Nucleus accumbens (tissue), 56 donors: ENCODE measurements at regions not wholly inside any gene's neighbourhood (a gene's known extent, or its start where the extent isn't known, plus 50 kb on each side); places are given as distances from the start of the nearest gene placed in this dataset.

ENCODE experiments used
- DNase-seq, 56 donors: peaks; one replicate each; lab custom pipeline; 2025; lab: John Stamatoyannopoulos, UW

DNA sequence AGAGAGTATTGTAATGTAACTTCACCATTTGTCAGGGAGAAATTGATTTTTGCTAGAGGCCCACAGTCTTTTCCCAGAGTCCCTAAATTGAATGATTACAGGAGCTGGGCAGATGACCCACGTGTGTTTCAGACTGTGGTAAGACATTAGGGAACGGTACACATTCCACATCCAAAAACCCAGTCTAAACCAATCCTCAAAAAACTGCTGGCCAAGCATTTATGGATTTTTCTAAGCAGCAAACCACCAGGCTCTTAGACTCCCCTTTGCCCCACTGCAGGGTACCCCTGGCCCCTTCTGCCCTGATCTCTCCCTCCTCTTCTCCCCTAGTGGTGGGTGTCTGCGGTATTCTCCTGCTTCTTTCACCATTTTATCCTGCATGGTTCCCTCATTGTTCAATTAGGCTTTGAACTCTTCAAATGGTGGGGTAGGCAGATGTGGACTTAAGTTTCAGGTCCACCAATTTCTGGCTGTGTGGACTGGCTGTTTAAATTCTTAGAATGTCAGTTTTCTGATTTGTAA lies 135.5 kb upstream of the SORCS3 start:
- DNase-seq = no peak

DNA sequence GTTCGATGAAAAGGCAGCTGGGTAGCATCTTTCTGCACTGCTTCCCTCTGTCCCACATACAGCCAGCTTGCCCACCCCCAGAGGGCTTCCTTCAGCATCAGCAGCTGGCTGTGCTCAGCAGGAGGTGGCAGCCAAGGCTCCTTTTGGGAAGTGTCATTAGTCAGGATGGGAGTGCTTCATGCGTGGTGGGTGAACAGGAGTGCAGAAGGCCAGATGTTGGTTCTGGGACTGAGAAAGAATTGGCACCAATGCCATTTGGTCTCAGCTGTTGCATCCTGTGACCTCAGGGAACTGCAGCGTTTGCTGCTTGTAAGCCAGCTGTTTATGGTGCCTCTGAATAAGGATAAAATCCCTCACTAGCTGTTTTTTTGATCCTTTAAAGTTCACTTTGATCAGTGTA lies 131.1 kb upstream of the SORCS3 start:
- no peak for DNase-seq

- no peak for DNase-seq
These were observed 130.4 kb upstream of the SORCS3 start for GRCh38 chr10:104510644-104511043.

GRCh38 chr10:104512800-104513199 lies 128.3 kb upstream of the SORCS3 start:
- no peak for DNase-seq

DNA sequence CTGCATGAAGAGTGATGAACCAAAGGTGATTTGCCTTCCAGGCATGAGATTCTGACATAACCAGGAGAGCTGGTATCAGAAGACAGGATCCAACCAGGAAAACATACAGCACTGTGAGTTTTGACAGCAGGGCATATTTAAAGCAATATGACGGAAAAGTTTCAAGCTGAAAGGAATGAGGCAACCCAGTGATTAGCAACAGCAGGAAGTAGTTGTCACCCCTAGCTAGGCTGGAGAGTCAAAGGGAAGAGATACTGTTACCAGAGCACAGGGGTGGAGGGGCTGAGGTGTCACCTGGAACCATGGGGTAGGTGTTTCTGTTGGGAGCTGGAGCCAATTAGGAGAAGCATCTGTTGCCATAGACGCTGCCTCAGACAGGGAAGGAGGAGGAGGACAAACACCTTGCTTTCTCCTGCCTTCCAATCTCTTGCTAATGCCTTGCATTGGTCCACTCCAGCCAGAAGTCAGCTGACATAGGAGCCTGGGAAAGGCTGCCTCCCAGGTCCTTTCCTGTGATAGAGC lies 125.4 kb upstream of the SORCS3 start:
- DNase-seq = peak in 6 of 56 donors; percentile 5 to 30 (median 7)

DNA sequence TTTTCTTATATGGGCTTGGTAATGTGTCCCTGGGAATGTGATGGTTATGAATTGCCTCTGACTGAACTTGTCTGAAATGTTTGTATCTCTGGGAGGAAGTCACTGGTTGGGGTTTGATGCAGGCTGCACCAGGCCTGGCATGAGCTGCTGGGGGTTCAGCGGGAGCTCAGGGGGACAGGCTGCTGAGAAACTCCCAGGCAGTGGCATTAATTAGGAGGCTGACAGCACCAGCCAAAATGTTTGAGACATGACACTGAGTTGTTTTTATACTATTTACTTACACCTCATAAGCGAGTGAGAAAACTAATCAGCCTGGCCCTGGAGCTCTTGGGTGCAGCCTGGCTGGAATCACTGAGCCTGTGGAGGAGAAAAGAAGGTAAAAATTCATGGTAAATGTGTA lies 124.1 kb upstream of the SORCS3 start:
- DNase-seq = no peak

- no peak for DNase-seq
These were observed 123.1 kb upstream of the SORCS3 start for GRCh38 chr10:104517946-104518345.

DNA sequence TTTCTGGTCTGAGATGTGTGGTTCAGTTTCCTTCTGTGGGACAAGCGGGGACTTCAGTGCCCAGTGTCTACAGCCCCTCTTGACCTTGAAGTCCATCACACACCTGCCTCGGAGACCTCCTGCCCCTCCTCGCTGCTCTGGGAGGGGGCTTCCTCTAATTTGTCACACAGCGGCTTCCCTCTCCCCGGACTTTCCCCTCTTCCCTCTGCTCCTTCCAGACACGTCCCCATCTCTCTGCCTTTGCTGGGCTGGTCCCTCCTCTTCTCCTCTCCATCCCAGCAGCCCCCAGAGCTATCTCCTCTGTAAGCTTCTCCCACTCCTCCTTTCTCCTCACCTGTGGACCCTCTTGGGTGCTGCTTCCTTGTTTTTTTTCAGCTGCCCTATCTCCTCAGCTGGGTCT lies 122.2 kb upstream of the SORCS3 start:
- DNase-seq = no peak

GRCh38 chr10:104520653-104521052 lies 120.4 kb upstream of the SORCS3 start:
- DNase-seq = no peak

GRCh38 chr10:104521901-104522694 lies 119.0 kb upstream of the SORCS3 start:
- DNase-seq = peak in 32 of 56 donors; percentile 4 to 65 (median 23)

- DNase-seq = no peak
These were observed 114.9 kb upstream of the SORCS3 start for GRCh38 chr10:104526188-104526587.

DNA sequence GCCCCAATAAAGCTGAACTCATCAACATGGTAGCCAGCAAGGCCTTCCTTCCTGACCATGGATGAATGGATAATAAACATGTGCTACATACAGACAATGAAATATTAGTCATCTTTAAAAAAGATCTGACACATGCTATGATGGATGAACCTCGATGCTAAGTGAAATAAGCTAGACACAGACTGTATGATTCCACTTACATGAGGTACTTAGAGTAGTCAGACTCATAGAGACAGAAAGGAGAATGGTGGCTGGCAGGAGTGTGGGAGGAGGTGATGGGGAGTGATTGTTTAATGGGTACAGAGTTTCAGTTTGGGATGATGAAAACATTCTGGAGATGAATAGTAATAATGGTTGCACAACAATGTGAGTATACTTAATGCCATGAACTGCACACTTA lies 114.1 kb upstream of the SORCS3 start:
- peak in 2 of 56 donors; percentile 15 to 23 for DNase-seq

- no peak for DNase-seq
These were observed 100.9 kb upstream of the SORCS3 start for GRCh38 chr10:104540181-104540580.

- DNase-seq = no peak
These were observed 99.3 kb upstream of the SORCS3 start for GRCh38 chr10:104541820-104542219.

DNA sequence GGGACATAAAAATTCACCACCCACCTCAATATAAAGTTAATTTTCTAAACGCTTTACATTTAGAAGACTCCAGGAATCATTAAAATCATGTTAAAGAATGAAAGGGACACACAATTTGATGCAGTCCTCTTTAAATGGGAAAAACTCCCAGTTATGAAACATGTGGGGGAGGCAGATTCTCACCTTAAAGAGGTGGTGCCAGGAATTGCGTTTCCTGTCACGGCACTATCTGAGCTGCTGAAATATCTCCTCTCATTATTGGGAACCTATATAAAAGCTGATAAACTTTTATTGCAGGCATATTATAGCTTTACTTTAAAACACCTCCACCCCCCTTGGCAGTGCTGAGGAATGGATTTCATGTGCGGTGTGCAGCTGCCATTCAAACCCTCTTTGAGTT lies 94.8 kb upstream of the SORCS3 start:
- no peak for DNase-seq

DNA sequence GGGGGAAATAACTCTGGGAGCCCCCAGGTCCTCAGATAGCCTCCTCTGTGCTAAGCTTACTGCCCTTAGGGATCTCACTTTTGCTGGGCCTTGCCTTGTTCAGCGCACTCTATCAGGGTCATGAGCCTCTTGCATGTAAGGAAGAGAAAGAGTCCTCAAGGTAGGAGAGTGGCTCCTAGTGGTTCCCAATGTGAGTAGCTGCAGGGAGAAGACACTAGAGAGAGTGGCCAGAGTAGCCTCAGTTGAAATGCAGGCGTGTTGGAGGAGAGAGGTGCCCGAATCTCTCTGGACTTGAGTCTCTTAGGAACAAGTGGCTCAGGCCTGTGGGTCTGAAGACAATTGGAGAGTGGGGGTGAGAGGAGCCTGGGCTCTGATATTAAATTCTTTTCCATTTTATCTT lies 94.3 kb upstream of the SORCS3 start:
- DNase-seq = no peak

DNA sequence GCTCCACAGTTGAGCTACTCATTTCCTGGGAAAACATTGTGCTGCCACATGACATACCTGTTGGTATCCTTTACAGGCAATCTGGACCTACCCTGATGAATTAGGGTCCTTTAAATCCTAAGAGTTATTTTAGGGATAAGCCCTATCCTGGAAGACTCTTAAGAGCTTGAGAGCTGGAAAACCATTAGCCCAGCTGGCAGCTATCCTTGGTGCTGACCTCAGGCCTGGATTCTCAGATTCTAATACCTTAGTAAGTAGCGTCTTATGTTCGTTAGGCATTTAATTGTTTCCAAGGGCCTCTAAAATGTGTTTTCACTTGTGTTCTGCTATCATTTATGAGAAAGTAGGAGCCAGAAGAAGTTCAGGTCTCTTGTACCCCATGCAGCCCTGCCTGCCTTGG lies 93.0 kb upstream of the SORCS3 start:
- DNase-seq = no peak

DNA sequence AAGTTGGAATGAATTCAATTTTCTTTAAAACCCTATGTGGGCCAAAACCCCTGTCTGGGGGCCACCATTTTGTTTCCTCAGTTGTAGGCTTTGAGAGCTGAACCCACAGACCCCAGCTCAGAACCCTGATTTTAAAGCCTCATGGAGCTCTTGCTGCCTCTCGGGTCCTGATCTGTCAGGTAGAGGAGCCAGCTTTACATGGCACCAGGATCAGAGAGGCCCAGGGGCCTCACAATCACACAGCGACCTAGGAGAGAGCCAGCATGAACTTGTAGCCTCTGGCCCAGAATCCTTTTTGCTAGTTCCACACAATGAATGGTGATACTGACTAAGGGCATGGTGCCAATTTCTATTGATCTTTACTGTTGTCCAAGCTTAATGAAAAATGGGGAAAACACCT lies 84.3 kb upstream of the SORCS3 start:
- no peak for DNase-seq

- DNase-seq = no peak
These were observed 83.1 kb upstream of the SORCS3 start for GRCh38 chr10:104557966-104558365.

DNA sequence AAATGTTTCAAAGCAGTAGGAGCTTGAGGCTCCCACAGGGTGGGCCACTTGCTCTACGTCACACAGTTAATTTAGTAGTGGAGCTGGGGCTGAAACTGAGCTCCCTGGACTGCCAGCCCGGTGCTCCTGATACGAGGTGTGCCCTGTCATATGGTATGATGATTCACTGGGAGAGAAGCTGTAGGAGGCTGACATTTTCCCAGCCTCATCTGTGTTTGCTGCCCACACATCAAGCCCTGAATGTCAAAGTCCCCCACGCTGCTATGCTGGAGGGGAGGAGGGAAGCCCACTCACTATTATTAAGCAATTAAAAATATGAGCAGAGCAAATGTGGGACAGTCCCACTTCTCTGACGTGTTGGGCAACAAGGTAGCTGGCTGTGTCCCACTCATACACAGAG lies 81.2 kb upstream of the SORCS3 start:
- peak in 30 of 56 donors; percentile 8 to 79 (median 43) for DNase-seq

DNA sequence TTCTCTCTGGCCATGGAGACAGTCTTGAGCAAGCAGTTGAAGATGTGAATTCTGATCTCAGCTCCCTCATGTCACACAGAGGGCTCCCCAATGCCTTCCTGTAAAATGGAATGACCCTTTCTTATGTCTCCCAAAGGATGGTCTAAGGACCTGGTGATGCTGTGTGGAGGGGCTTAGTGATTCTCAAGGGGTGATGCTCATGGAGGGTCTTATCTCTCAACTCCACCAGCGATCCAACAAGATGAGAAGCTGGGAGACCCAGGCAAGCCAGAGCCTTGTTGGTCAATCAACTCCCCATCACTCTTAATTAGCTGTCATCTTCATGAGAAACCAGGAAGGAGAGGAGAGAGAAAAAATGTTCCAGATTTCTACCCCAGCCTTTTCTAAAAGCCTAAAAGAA lies 78.0 kb upstream of the SORCS3 start:
- no peak for DNase-seq

DNA sequence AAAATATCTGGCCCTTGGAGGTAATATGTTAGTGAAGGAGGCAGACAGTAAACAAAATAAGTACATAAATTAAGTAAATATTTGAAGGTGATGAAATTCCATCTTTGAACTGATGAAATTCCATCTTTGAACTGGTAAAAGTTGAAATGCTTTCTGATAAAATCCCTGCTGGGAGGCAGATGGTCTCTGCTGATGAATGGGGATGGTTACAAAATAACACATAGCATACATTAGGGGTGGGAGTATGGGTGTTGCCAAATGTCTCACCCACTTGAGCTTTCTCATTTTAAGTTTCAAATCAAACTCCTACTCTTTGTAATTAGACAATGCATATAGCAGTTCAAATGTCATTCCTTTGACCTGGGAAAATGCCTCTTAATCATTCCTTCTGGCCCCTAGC lies 77.5 kb upstream of the SORCS3 start:
- no peak for DNase-seq
